ACHN (cell line): ENCODE measurements at regions not wholly inside any gene's neighbourhood (a gene's known extent, or its start where the extent isn't known, plus 50 kb on each side); places are given as distances from the start of the nearest gene placed in this dataset.
A peak's percentile ranks its signal among the peaks of the same experiment; 100 is the strongest.
"Not testable (repeated sequence)": the region's sequence is repeated elsewhere in the genome, so short reads cannot be mapped to it uniquely, and the experiment has no call there.

ENCODE experiments used
- DNase-seq: peaks from one replicate; pipeline ENCODE4 v3.0.0-alpha.2; 2015
- in situ Hi-C: cut with HindIII; loops from 2 replicates; pipeline ENCODE4 v1.10.0; 2017; ENCODE audit warnings: low sequenced_read_pairs, low pct_ligation_motif_present, low pct_unique_long_range_greater_than_20kb

- in situ Hi-C loops = no loop called here
- no peak for DNase-seq
Measured at GRCh38 chr3:59366218-59366617, 316.4 kb upstream of the CFAP20DC start.

DNA sequence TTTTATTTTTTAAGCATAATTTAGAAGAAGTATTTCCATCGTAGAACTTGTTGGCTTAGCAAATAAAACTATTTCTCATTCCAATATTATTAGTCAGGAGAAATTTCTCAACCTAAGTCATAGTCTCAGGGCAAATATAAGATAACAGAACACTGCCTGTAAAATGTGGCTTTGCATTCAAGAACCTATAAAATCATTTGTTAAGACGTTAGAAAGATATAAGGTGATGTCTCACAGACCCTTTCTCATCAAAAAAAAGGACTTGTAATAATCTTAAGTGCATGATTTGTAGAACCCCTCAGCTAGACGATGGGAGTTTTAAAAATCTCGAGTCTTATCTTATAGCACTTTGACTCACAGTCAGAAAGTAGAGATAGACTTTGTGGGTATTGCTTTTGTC is 314.7 kb upstream of the CFAP20DC start:
- no peak for DNase-seq
- in situ Hi-C loops = no loop called here

DNA sequence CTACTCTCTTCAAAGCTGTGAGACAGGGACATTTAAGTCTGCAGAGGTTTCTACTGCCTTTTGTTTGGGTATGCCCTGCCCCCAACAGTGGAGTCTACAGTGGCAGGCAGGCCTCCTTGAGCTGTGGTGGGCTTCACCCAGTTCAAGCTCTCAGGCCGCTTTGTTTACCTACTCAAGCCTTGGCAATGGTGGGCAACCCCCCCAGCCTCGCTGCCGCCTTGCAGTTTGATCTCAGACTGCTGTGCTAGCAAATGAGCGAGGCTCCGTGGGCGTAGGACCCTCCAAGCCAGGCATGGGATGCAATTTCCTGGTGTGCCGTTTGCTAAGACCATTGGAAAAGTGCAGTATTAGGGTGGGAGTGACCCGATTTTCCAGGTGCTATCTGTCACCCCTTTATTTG is 310.5 kb upstream of the CFAP20DC start:
- DNase-seq, in situ Hi-C loops: not testable (repeated sequence)

DNA sequence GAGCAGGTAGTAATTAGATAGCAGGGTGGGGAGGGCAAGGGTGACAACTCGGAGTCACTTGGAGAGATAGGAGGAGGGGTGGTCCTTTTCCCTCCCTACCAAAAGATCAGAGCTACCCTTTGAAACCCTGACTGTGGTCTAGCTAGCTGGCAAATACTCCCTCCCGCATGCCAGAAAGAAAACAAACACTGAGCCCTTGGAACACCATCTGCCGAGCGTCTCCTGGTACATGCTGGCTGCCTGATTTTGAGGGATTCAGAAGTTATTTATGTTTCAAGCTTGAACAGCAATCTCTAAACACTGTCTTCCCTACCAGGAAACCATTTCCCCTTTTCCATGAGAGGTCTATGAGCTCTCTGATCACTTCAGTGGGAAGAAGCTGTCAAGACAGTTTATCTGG is 291.6 kb upstream of the CFAP20DC start:
- in situ Hi-C loops = no loop called here
- DNase-seq = no peak

- in situ Hi-C loops = no loop called here
- no peak for DNase-seq
Measured at GRCh38 chr3:59339818-59340217, 290.0 kb upstream of the CFAP20DC start.

GRCh38 chr3:59338934-59339333 is 289.1 kb upstream of the CFAP20DC start:
- no peak for DNase-seq
- in situ Hi-C loops = no loop called here

GRCh38 chr3:59335338-59335737 is 285.5 kb upstream of the CFAP20DC start:
- in situ Hi-C loops = no loop called here
- DNase-seq = no peak

GRCh38 chr3:59334585-59334984 is 284.8 kb upstream of the CFAP20DC start:
- no peak for DNase-seq
- in situ Hi-C loops = no loop called here

GRCh38 chr3:59327376-59327808 is 277.6 kb upstream of the CFAP20DC start:
- peak; percentile 92 for DNase-seq
- in situ Hi-C loops = no loop called here

DNA sequence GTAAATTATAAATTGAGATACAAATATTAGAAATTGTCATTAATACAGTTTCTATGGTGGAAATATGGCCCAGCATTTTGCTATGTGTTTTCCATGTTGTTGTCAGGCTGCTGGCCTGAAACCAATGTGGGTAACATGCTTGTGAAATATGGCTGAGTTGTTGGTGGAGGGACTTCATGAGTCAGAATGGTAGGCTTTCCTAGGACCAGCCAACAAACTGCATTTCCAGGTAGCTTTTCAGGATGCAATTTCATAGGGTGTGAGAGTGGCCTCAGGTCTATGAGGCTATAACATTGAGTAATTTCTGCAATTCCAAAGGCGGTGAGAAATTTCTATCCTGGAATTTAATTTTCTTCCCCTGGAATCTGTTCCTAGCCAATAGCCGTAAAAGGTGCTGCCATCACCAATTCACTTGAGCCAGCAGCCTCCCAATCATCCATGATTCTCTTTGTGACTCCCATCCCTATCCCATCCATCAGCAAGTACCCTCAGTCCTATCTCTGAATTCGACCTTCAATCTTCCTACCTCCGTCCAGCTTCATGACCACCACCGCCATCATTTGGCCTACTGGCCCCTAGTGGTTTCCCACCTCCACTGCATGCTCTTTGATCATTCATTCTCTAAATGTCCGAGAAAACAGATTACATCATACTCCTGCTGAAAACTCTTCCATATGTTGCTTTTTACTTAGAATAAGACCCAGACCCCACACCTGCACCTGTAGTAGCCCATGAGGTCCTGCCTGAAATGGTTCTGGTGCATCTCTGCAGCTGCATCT is 276.6 kb upstream of the CFAP20DC start:
- in situ Hi-C loops = no loop called here
- DNase-seq = peak; percentile 45

DNA sequence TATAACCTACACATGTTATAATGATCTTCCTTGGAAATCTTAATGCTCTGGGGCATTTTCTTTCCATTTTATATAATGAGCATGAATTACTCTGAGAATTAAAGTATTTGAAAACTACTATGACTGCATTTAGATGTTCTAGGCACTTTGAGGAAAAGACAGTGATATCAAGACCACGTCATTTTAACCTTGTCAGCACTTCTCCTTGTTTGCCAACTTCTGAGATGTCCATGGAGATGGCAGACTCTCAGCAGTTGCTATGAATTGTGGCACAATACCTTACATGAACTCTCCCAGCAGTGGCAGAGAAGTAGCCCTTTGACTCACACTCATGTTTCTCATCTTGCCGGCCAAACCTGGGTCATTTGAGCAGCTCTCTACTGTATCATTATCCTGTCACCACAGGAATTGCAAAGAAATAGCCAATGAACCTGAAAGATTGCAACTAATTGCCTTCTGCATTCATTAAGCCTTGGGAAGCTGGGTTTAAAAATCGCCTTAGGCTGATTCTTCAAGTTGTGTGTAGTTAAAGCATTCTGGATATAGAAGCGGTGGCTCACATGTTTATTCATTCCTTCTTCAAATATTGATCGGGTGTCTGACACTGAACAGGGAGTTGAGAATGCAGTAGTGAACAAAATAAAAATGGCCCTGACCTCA is 272.2 kb upstream of the CFAP20DC start:
- in situ Hi-C loops = no loop called here
- DNase-seq = no peak

DNA sequence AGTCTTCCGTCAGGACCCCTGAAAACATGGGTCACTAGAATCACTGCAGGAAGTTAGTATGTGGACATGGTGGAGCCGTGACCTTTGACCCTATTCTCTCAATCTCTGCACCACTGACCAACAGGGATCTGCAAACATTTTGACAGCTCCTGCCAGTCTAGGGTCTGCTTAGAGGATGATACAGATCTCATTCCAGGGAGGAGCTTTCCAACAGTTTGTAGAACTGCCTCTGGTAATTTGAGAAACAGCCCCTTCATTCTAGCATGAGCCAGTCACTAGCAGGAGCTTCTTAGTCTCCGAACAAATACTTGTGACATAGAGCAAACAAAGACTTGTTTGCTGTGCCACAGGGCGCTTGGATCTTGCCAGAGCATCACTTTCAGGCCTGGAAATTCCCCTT is 270.3 kb upstream of the CFAP20DC start:
- in situ Hi-C loops = no loop called here
- no peak for DNase-seq

DNA sequence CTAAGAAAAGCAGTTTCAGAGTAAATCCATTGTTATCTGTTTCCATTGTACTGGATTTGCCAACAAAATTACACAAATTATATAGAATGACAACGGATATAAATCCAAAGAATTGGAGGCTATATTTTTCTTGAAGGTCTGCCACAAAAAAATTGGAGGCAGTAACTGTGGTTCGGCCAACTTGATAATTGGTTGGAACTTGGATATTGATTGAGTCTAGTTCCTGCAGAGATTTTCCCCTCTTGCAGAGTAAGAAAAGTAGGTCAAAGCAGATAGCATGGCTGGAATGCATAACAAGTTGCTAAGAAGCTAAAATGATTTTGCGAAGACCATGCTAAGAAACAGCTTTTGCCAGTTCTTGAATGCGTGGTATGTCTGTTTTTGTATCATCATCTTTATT is 269.6 kb upstream of the CFAP20DC start:
- DNase-seq = no peak
- in situ Hi-C loops = no loop called here

GRCh38 chr3:59318881-59319280 is 269.1 kb upstream of the CFAP20DC start:
- in situ Hi-C loops = no loop called here
- no peak for DNase-seq

- in situ Hi-C loops = no loop called here
Measured at GRCh38 chr3:59317386-59317785, 267.6 kb upstream of the CFAP20DC start.

GRCh38 chr3:59316688-59317275 is 267.0 kb upstream of the CFAP20DC start:
- in situ Hi-C loops = no loop called here
- DNase-seq = no peak

More at GRCh38 chr3:59317386-59317785, 267.6 kb upstream of the CFAP20DC start:
- no peak for DNase-seq

- in situ Hi-C loops = no loop called here
- peak; percentile 56 for DNase-seq
Measured at GRCh38 chr3:59313365-59313764, 263.5 kb upstream of the CFAP20DC start.

- in situ Hi-C loops = no loop called here
- no peak for DNase-seq
Measured at GRCh38 chr3:59311231-59311630, 261.4 kb upstream of the CFAP20DC start.

DNA sequence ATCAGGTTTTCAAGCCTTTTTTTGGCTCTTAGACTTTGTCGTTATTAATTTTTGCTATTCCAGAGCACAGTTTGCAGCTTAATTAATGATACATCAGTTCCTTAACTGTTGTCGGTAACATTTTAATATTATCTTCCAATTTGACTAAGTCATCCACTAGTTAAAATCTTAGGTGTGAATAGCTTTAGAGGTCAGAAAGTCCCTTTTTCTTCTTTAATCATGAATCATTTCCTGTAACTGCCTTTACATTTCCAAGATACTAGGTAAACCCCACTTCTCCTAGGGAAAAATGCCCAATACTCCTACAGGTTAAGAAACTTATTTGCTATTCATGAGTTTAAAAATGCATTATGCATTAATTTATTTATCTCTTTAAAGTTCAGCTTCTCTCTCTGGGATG is 260.9 kb upstream of the CFAP20DC start:
- in situ Hi-C loops = no loop called here
- DNase-seq = no peak

GRCh38 chr3:59308684-59309083 is 258.9 kb upstream of the CFAP20DC start:
- no peak for DNase-seq
- in situ Hi-C loops = no loop called here
